Superior temporal gyrus (tissue), 1 donor: ENCODE measurements at regions not wholly inside any gene's neighbourhood (a gene's known extent, or its start where the extent isn't known, plus 50 kb on each side); places are given as distances from the start of the nearest gene placed in this dataset.

Experiments
- DNase-seq: peaks from one replicate; pipeline ENCODE4 v3.0.0-alpha.2; 2016; ENCODE audit errors: extremely low spot score

GRCh38 chr18:78643004-78643403, 336.6 kb upstream of the SALL3 start:
- DNase-seq, result no peak

DNA sequence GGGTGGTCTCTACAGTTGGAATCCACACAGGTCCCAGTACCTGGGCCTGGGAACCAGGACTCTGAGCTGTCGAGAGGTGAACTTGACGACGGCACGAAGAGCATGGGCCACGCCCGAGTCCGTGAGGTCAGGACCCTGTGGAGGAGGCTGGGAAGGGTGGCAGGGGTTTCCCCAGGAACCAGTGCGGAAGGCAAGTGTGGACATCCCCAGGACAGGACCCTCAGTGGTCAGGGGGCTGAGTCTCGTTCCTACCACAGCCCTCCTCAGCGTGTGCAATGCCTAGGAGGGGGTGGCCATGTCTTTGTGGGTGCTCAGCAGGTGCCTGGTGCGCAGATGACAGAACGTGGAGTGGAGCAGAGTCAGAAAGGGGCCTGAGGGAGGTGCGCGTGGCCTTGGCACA, 335.6 kb upstream of the SALL3 start:
- DNase-seq, result no peak

- DNase-seq, result no peak
Measured at GRCh38 chr18:78645216-78645615, 334.4 kb upstream of the SALL3 start.

GRCh38 chr18:78647018-78647417, 332.6 kb upstream of the SALL3 start:
- DNase-seq, result no peak

DNA sequence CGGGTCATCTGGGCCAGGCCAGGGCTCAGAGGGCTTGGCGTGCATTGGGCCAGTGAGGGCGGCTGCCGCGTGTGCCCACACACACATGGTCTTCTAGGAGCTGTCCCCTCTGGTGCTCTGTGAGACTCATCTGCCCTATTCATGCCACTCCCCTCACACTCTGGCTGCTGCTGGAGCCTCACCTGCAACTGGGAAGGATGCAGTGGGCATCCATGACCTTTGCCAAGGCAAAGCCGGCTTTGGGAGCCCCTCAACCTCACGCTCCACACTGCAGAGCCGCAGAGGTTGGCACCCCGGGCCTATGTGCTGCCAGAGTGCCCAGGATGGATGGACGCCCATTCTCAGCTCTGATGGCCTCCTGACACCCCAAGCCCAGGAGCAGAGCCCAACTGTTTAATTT, 330.2 kb upstream of the SALL3 start:
- DNase-seq, result no peak

DNA sequence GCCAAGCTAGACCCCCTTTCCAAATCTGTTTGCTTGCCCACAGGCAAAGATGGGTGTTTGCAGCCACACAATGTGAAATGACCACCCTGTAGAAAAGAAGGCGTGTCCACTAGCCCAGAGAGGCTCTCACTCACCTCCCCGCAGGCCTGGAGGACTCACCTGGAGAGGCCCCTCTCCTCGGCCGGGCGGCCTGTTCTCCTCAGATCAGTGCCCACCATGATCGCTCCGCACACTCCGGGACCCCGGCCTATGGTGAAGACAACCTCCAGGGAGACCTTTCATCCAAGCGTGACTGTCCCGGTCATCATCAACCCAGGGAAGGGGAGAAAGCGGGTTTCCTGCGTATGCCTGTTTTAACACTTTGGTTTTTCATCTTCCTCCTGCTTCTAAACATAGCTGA, 328.7 kb upstream of the SALL3 start:
- DNase-seq, result no peak

DNA sequence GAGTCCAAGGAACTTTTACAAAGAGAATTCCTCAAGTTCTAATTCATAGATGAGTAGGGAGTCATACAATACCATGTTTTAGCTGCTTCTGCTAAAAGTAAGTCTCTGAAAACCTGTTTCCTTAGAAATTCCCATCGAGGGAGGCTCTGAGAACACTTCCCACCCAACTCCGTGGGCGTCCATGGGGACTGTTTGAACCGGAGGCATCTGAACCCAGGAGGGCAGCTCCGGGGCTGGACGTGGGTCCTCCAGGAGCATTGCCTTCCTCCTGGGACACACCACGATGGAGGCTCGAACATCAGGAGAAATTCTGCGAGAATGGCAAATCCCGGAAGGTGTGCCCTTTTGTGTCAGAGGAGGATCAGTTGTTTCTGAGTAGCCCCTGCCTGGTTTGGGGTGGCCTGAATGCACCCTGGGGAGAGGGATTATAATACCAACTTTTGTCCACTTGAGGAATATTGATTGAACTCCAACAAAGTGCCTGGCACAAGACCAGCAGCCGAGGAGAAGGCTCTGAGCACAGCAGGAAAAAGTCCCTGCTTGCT, 327.5 kb upstream of the SALL3 start:
- no peak for DNase-seq

- no peak for DNase-seq
Measured at GRCh38 chr18:78655921-78656320, 323.7 kb upstream of the SALL3 start.

DNA sequence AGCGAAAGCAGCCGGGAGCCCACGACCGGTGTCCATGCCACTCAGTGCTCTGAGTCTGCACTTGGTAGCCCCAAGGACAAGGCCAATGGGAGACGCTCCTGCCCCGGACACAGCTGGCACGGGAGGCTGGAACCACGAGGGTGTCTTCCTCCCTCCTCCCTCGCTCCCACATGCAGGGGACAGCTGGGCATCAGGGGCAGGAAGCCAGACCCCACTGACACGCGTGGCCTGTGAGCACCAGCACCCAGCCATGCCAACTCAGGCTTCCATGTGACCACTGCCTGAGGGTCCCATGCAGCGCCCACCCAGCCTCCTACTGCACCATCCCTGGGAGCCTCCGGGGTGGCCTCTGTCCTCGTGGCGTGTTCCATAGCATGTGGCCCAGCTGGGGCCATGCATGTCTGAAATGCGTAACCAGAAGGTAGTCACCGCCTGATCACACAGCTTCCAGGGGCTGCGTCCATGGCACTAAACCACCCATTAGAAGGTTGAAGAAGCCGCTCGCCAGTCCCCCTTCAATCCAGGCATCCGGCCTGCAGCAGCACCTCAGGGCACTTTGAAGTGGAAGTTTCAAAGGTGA, 323.2 kb upstream of the SALL3 start:
- DNase-seq, result no peak

DNA sequence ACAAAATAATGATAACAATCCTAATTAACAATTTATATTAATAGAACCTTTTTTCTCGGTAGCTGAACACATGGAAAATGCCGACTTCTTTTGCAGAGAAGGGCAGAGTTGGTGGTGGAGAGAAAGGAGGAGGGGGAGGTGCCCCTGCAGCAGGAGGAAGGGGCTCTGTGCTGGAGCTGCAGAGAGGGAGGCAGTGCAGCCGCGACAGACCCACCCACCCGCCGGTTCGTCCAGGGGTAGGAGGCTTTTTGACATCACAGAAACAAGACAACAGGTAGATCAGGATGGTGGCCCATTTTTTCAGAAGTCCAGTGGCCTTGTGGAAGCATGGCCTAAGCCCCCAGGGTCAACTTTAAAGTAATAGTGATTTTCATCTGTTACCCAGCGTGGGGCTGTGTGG, 321.1 kb upstream of the SALL3 start:
- no peak for DNase-seq

GRCh38 chr18:78659057-78659456, 320.6 kb upstream of the SALL3 start:
- DNase-seq, result no peak

DNA sequence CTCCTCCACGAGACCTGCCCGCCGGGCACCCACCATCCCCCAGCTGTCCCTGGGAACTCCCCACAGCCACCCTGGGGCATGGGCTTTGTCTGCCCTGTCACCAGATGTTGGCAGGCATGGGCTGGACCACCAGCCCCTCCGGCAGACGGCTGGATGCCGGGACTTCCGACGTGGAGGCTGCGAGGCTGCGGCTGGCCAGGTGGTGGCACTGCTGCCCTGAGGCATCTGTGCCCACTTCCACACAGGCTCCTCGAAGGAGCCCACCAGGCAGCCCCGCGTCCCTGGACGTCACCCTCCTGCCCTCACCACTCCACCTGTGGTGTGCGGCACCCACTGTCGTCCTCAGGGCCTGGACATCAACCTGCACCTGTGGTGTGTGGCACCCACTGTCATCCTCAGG, 319.9 kb upstream of the SALL3 start:
- no peak for DNase-seq

DNA sequence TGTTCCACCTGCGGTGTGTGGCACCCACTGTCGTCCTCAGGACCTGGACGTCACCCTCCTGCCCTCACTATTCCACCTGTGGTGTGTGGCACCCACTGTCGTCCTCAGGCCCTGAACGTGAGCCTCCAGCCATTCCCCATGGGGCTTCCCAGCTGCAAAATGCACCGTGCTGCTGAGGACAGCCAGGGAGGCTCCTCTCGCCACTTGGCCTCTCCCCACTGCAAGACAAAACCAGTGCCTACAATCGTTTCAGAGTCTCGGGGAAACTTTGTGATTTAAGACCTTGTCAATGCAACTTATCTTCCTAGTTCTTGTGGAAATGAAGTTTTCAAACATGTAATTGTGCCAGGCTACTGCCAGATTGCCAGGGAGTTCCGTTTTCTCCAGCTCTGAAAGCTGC, 319.3 kb upstream of the SALL3 start:
- no peak for DNase-seq

DNA sequence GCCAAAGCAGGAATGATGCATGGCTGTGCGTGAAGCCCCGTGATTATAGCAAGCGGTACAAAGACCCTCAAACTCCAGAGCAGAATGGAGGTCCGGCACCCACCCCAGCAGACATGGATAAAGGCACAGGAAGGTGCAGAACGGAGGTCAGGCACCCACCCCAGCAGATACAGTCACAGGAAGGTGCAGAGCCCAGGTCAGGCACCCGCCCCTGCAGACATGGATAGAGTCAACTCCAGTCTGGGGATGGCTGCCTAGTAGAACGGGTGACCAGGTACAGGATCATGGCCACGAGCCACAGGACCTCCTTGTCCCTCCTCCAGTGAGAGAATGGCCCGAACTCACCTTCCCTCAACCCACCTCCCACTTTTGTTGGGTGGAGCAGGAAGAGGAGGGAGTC, 318.3 kb upstream of the SALL3 start:
- no peak for DNase-seq

- no peak for DNase-seq
Measured at GRCh38 chr18:78662879-78663278, 316.7 kb upstream of the SALL3 start.

GRCh38 chr18:78664048-78664447, 315.6 kb upstream of the SALL3 start:
- DNase-seq, result no peak

- no peak for DNase-seq
Measured at GRCh38 chr18:78664848-78665247, 314.8 kb upstream of the SALL3 start.

DNA sequence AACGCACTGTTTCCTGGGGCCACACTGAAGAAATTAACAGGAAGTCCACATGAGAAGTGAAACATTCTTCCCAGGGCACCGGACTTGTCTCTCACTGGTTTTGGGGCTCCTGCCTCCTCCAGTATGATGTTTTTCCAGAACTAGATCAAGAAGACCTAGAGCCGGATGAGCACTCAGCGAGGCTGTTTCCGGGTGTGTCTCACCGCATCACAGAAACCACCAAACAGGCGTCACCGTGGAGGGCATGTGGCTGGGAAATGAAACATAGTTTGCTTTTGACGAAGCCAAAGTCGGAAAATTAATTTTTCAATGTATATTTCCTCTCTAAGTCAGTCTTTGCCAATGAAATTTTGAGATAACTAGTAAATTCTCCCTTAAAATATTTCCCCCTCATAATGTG, 314.0 kb upstream of the SALL3 start:
- DNase-seq, result no peak

DNA sequence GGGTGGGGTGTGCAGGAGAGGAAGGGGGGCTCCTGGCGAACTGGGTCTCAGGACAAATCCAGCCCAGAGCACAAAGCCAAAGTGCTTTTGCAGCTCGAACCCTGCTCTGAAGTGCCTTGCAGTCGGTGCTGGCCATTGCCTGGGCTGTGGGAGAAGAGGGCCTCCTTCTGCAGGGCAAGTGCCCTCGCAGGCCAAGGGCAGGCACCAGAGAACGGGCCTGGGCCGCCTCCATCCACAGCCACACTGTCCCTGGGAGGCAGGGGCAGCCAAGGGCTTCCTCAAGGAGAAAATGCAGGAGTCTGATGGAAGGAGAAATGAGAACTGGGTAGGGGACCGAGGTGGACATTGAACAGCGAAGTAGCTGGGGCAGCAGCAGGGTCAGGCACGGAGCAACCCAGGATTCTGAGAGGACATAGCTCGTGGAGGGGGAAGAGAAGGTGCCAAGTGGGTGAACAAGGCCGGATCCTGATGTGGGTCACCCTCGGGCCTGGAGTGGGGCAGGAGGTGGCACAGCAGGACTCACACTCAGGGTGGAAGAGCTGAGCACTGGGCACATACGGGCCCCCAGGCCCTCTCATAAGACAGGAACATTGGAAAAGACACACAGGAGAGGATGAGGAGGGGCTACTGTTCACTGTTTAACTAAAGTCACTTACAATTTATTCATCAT, 312.8 kb upstream of the SALL3 start:
- no peak for DNase-seq

- DNase-seq, result no peak
Measured at GRCh38 chr18:78670778-78671391, 308.7 kb upstream of the SALL3 start.

- no peak for DNase-seq
Measured at GRCh38 chr18:78671551-78671950, 308.1 kb upstream of the SALL3 start.

GRCh38 chr18:78672862-78673446, 306.7 kb upstream of the SALL3 start:
- no peak for DNase-seq
